Lower lobe of right lung (tissue), 2 donors: ENCODE measurements at regions not wholly inside any gene's neighbourhood (a gene's known extent, or its start where the extent isn't known, plus 50 kb on each side); places are given as distances from the start of the nearest gene placed in this dataset.

ENCODE experiments used
- ATAC-seq, 2 donors: fragments of 200-7000 bp; cut with Tn5 transposase; one replicate each; pipeline ENCODE4 v1.9.1; 2020 to 2022; ENCODE audit warnings: mild to moderate bottlenecking in 2 of 2, moderate library complexity in 2 of 2
- DNase-seq: peaks from one replicate; pipeline ENCODE4 v3.0.0-alpha.2; 2020
- H3K27ac ChIP-seq: fragments of 200-600 bp; one replicate; pipeline ENCODE4 v1.8.0; 2022
- H3K27me3 ChIP-seq: fragments of 200-600 bp; one replicate; pipeline ENCODE4 v1.8.0; 2022; ENCODE audit warnings: low read depth
- H3K36me3 ChIP-seq: fragments of 200-600 bp; one replicate; pipeline ENCODE4 v1.8.0; 2022; ENCODE audit warnings: mild to moderate bottlenecking
- H3K4me1 ChIP-seq: fragments of 200-600 bp; one replicate; pipeline ENCODE4 v1.8.0; 2022
- H3K4me3 ChIP-seq: fragments of 200-600 bp; one replicate; pipeline ENCODE4 v1.8.0; 2022; ENCODE audit warnings: mild to moderate bottlenecking
- H3K9me3 ChIP-seq: fragments of 200-600 bp; one replicate; pipeline ENCODE4 v1.8.0; 2022
- intact Hi-C: fragments of 100-400 bp; cut with DNase I; formaldehyde crosslinking; loops from one replicate; pipeline ENCODE4 v1.11.0; 2022
- TF ChIP-seq, protein P1 (sequence below): fragments of 200-600 bp; IDR thresholded peaks from one replicate; pipeline ENCODE4 v1.8.0; 2022; ENCODE audit warnings: antibody characterized with exemption, mild to moderate bottlenecking
- donor health status: DM: no; HTN: yes; CAD: no; lungs with severe emphysema.

DNA sequence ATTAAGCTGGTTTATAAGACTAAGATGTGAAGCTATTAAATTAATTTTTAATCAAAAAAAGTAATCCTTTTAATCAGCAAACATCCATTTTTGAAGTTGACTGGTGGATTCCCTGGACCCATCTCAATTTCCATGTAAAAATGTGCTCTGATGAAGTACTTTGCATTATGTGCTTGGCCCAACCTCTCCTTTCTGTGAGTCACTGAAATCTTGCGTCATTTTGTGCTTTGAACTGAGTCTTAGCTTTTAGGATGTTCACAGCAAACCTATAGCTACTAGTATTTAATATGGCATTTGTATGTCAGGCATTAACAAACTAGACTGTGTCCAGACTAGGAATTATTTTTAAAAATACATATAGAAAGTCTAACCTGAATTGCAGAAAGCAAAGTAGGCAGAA, 55.0 kb upstream of the CDH12 start:
- Histone ChIP-seq H3K36me3 (no peaks in the 10 kb centered on the region), H3K9me3 (no peaks in the 10 kb centered on the region), H3K27ac (no peak overlapping the region), H3K4me3 (no peak overlapping the region), H3K4me1 (no peaks in the 10 kb centered on the region), H3K27me3 (no peaks in the 10 kb centered on the region)
- DNase-seq, result no peak
- ATAC-seq, result no peak
- intact Hi-C loops, result no loop called here
- TF ChIP-seq, protein P1, sequence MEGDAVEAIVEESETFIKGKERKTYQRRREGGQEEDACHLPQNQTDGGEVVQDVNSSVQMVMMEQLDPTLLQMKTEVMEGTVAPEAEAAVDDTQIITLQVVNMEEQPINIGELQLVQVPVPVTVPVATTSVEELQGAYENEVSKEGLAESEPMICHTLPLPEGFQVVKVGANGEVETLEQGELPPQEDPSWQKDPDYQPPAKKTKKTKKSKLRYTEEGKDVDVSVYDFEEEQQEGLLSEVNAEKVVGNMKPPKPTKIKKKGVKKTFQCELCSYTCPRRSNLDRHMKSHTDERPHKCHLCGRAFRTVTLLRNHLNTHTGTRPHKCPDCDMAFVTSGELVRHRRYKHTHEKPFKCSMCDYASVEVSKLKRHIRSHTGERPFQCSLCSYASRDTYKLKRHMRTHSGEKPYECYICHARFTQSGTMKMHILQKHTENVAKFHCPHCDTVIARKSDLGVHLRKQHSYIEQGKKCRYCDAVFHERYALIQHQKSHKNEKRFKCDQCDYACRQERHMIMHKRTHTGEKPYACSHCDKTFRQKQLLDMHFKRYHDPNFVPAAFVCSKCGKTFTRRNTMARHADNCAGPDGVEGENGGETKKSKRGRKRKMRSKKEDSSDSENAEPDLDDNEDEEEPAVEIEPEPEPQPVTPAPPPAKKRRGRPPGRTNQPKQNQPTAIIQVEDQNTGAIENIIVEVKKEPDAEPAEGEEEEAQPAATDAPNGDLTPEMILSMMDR, result no peak
